OCI-LY1 (cell line): ENCODE measurements at regions not wholly inside any gene's neighbourhood (a gene's known extent, or its start where the extent isn't known, plus 50 kb on each side); places are given as distances from the start of the nearest gene placed in this dataset.

Source experiments
- H2AFZ ChIP-seq: fragments of 200-600 bp; sonication (generic), shearing (Covaris generic); 2 replicates; pipeline ENCODE4 v1.6.0; 2014; ENCODE audit warnings: antibody characterized with exemption, mild to moderate bottlenecking, low read length
- H3F3A ChIP-seq: fragments of 200-600 bp; sonication (generic), shearing (Covaris generic); 2 replicates; pipeline ENCODE4 v1.6.0; 2014; ENCODE audit warnings: mild to moderate bottlenecking, antibody characterized with exemption, low read length, moderate library complexity; ENCODE audit not compliant: insufficient read depth
- H3K27ac ChIP-seq: fragments of 200-600 bp; sonication (generic); 2 replicates; pipeline ENCODE4 v1.5.1; 2014; ENCODE audit warnings: low read length, mixed run types, mild to moderate bottlenecking, low read depth; ENCODE audit not compliant: poor library complexity, severe bottlenecking
- H3K27me3 ChIP-seq: fragments of 200-600 bp; sonication (generic); 2 replicates; pipeline ENCODE4 v1.6.0; 2014; ENCODE audit warnings: antibody characterized with exemption, mild to moderate bottlenecking, low read length, moderate library complexity; ENCODE audit not compliant: insufficient read depth
- H3K36me3 ChIP-seq: fragments of 200-600 bp; sonication (generic); 2 replicates; pipeline ENCODE4 v1.6.1; 2014; ENCODE audit warnings: mild to moderate bottlenecking, antibody characterized with exemption, low read length, moderate library complexity, mixed read lengths; ENCODE audit not compliant: insufficient read depth
- H3K4me1 ChIP-seq: fragments of 200-600 bp; sonication (generic); 2 replicates; pipeline ENCODE4 v1.5.1; 2014; ENCODE audit warnings: mild to moderate bottlenecking, low read length, moderate library complexity; ENCODE audit not compliant: insufficient read depth, severe bottlenecking
- H3K4me2 ChIP-seq: fragments of 200-600 bp; sonication (generic), shearing (Covaris generic); 2 replicates; pipeline ENCODE4 v1.6.1; 2014; ENCODE audit warnings: low read length
- H3K4me3 ChIP-seq: fragments of 200-600 bp; sonication (generic); 2 replicates; pipeline ENCODE4 v1.5.1; 2014; ENCODE audit warnings: low read length, low read depth, mild to moderate bottlenecking, mixed read lengths; ENCODE audit not compliant: poor library complexity, severe bottlenecking
- H3K79me2 ChIP-seq: fragments of 200-600 bp; shearing (Covaris generic); 2 replicates; pipeline ENCODE4 v1.6.1; 2016; ENCODE audit warnings: mixed run types, low read length, mixed read lengths; ENCODE audit not compliant: insufficient read depth
- H3K9ac ChIP-seq: fragments of 200-600 bp; sonication (generic), shearing (Covaris generic); 2 replicates; pipeline ENCODE4 v1.6.1; 2014; ENCODE audit warnings: mild to moderate bottlenecking, low read length, mixed read lengths
- H3K9me2 ChIP-seq: fragments of 200-600 bp; sonication (generic), shearing (Covaris generic); 2 replicates; pipeline ENCODE4 v1.6.1; 2014; ENCODE audit warnings: low read depth, mild to moderate bottlenecking, low read length, mixed read lengths
- H3K9me3 ChIP-seq: fragments of 200-600 bp; shearing (Covaris generic); 2 replicates; pipeline ENCODE4 v1.6.1; 2014; ENCODE audit warnings: low read length, mixed read lengths
- H4K20me1 ChIP-seq: fragments of 200-600 bp; sonication (generic), shearing (Covaris generic); 2 replicates; pipeline ENCODE4 v1.6.0; 2016; ENCODE audit warnings: mild to moderate bottlenecking, low read length; ENCODE audit not compliant: insufficient read depth
- EZH2 ChIP-seq: fragments of 200-600 bp; sonication (generic), shearing (Covaris generic); IDR thresholded peaks from 2 replicates; pipeline ENCODE4 v1.8.0; 2017; ENCODE audit warnings: borderline replicate concordance, mixed run types, mild to moderate bottlenecking, antibody characterized with exemption, low read length, moderate library complexity, mixed read lengths
- TF ChIP-seq, protein P1 (sequence below): fragments of 200-600 bp; sonication (generic), shearing (Covaris generic); IDR thresholded peaks from 2 replicates; pipeline ENCODE4 v1.5.1; 2017; ENCODE audit warnings: mild to moderate bottlenecking, antibody characterized with exemption, low read length, moderate library complexity, mixed read lengths

DNA sequence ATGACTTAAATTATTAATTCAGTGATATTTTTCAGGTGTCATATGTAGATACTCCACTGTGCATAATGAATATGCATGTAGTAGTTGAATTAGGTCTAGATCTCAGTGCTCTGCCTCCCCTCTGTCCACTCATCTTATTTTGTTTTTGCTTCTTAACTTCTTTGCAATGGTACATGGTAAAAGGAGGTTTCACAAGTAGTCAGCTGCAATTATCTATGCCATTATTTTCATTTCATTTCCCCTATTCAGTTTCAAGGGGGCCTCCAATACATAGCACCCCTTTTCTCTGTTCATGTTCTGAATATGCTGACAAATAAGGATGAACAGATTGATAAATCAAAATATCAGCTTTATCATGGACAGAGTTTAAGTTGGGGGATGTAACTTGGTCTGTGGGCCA lies 511.6 kb upstream of the ZNF608 start:
- Histone ChIP-seq H3K27ac (peak overlapping the region; percentile 0), H3K9me3 (peaks cover 15% of the 10 kb centered on the region), H3K79me2 (no peaks in the 10 kb centered on the region), H2AFZ (peak overlapping the region; percentile 53; the same call in 1 of the 2 replicates), H3K36me3 (no peaks in the 10 kb centered on the region), H3K4me3 (no peak overlapping the region), H3K27me3 (no peaks in the 10 kb centered on the region), H3K4me1 (peaks cover 23% of the 10 kb centered on the region), H3K9me2 (no peaks in the 10 kb centered on the region), H4K20me1 (no peaks in the 10 kb centered on the region), H3F3A (no peaks in the 10 kb centered on the region), H3K9ac (no peak overlapping the region), H3K4me2 (no peak overlapping the region)
- TF ChIP-seq, protein P1, sequence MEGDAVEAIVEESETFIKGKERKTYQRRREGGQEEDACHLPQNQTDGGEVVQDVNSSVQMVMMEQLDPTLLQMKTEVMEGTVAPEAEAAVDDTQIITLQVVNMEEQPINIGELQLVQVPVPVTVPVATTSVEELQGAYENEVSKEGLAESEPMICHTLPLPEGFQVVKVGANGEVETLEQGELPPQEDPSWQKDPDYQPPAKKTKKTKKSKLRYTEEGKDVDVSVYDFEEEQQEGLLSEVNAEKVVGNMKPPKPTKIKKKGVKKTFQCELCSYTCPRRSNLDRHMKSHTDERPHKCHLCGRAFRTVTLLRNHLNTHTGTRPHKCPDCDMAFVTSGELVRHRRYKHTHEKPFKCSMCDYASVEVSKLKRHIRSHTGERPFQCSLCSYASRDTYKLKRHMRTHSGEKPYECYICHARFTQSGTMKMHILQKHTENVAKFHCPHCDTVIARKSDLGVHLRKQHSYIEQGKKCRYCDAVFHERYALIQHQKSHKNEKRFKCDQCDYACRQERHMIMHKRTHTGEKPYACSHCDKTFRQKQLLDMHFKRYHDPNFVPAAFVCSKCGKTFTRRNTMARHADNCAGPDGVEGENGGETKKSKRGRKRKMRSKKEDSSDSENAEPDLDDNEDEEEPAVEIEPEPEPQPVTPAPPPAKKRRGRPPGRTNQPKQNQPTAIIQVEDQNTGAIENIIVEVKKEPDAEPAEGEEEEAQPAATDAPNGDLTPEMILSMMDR, result no peak
- TF ChIP-seq EZH2, result no peak

DNA sequence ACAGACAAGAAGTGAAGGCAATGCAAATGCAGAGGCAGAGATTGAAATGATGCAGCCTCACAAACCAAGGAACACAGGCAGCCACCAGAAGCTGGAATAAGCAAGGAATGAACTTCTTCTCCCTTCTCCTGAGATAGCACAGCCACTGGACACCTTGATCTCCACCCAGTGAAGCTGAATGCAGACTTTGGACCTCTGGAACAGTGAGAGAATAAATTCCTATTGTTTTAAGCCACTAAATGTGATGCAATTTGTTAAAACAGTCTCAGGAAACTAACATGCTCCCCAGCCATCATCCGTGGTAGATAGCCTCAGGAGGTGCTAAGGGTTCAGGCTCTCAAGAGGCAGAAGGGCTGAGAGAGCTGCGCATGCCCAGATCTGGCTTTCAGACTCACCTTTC lies 512.2 kb upstream of the ZNF608 start:
- H2AFZ ChIP-seq, result no peak overlapping the region
- peaks cover 23% of the 10 kb centered on the region for H3K4me1 ChIP-seq
- no peaks in the 10 kb centered on the region for H3K36me3 ChIP-seq
- no peaks in the 10 kb centered on the region for H4K20me1 ChIP-seq
- H3K9ac ChIP-seq, result no peak overlapping the region
- H3K4me2 ChIP-seq, result no peak overlapping the region
- no peak overlapping the region for H3K27ac ChIP-seq
- H3K4me3 ChIP-seq, result no peak overlapping the region
- peaks cover 13% of the 10 kb centered on the region for H3K9me3 ChIP-seq
- no peaks in the 10 kb centered on the region for H3F3A ChIP-seq
- H3K27me3 ChIP-seq, result no peaks in the 10 kb centered on the region
- TF ChIP-seq EZH2, result no peak
- TF ChIP-seq, protein P1, result no peak
- no peaks in the 10 kb centered on the region for H3K79me2 ChIP-seq
- H3K9me2 ChIP-seq, result no peaks in the 10 kb centered on the region

DNA sequence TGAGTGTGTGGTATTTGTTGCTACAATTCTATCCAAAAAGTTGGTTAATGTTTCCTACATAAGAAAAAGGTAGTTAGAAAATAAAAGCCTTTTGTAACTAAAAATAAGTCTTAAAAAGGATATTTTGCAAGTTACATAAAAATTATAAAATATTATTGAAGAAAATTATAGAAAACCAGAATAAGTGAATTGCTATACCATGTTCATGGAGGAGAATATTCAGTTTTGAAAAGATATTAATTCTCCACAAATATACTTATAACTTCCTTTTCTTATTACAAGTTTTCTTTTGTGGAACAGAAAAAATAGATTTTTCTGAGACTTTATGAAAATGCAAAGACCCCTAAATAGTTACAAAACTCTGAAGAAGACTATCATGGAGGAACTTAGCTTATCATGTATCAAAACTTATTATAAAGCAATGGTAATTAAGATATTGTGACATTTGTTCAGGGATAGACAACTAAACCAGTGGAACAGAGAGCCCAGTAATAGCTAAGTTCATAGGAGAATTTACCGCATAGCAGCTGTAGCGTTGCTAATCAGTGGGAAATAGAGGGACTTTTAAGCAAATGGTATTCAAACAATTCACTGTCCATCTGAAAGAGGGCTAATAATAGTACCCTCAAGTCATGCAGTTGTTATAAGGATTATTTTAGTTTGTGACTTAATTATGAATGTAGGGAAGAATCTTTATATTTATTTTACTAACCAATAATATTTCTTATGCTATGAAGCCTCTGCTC lies 515.2 kb upstream of the ZNF608 start:
- Histone ChIP-seq H3K4me2 (no peak overlapping the region), H2AFZ (no peak overlapping the region), H4K20me1 (no peaks in the 10 kb centered on the region), H3K79me2 (no peaks in the 10 kb centered on the region), H3F3A (no peaks in the 10 kb centered on the region), H3K36me3 (no peaks in the 10 kb centered on the region), H3K9me2 (no peaks in the 10 kb centered on the region), H3K27me3 (no peaks in the 10 kb centered on the region), H3K9me3 (no peaks in the 10 kb centered on the region), H3K27ac (no peak overlapping the region), H3K9ac (no peak overlapping the region), H3K4me3 (no peak overlapping the region), H3K4me1 (peaks cover 19% of the 10 kb centered on the region)
- TF ChIP-seq, protein P1, result no peak
- no peak for TF ChIP-seq EZH2
